ENCODE measurements at regions not wholly inside any gene's neighbourhood (a gene's known extent, or its start where the extent isn't known, plus 50 kb on each side); places are given as distances from the start of the nearest gene placed in this dataset.

- TF ChIP-seq, protein P1, sequence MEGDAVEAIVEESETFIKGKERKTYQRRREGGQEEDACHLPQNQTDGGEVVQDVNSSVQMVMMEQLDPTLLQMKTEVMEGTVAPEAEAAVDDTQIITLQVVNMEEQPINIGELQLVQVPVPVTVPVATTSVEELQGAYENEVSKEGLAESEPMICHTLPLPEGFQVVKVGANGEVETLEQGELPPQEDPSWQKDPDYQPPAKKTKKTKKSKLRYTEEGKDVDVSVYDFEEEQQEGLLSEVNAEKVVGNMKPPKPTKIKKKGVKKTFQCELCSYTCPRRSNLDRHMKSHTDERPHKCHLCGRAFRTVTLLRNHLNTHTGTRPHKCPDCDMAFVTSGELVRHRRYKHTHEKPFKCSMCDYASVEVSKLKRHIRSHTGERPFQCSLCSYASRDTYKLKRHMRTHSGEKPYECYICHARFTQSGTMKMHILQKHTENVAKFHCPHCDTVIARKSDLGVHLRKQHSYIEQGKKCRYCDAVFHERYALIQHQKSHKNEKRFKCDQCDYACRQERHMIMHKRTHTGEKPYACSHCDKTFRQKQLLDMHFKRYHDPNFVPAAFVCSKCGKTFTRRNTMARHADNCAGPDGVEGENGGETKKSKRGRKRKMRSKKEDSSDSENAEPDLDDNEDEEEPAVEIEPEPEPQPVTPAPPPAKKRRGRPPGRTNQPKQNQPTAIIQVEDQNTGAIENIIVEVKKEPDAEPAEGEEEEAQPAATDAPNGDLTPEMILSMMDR (IDR thresholded peaks at IDR 0.05) = no peak
- TF ChIP-seq EZH2 (IDR thresholded peaks at IDR 0.05; ENCODE audit: borderline replicate concordance, insufficient read depth, low read depth, low read length, poor library complexity, severe bottlenecking) = no peak
Observed at GRCh38 chr14:62159314-62159713, 397.1 kb downstream of the SNAPC1 start.
